ENCODE measurements at regions not wholly inside any gene's neighbourhood (a gene's known extent, or its start where the extent isn't known, plus 50 kb on each side); places are given as distances from the start of the nearest gene placed in this dataset.

GRCh38 chrX:1763294-1763693 lies 148.4 kb downstream of the ASMT start:
- TF ChIP-seq POLR2AphosphoS5 (IDR thresholded peaks at IDR 0.05; ENCODE audit: low read depth, low read length) (no peak), POLR2A (IDR thresholded peaks at IDR 0.05; ENCODE audit: low read depth, low read length) (no peak)

Measured in GM12892 (cell line).